Colonic mucosa (tissue), 4 donors: ENCODE measurements at regions not wholly inside any gene's neighbourhood (a gene's known extent, or its start where the extent isn't known, plus 50 kb on each side); places are given as distances from the start of the nearest gene placed in this dataset.

Source experiments
- DNase-seq: peaks from one replicate; pipeline ENCODE4 v3.0.0-alpha.2; 2020
- H3K27ac ChIP-seq: fragments of 200-600 bp; one replicate; pipeline ENCODE4 v1.8.0; 2021
- H3K27me3 ChIP-seq: fragments of 200-600 bp; one replicate; pipeline ENCODE4 v1.8.0; 2021
- H3K36me3 ChIP-seq: fragments of 200-600 bp; one replicate; pipeline ENCODE4 v1.8.0; 2021
- H3K4me1 ChIP-seq: fragments of 200-600 bp; one replicate; pipeline ENCODE4 v1.8.0; 2021; ENCODE audit warnings: mild to moderate bottlenecking
- H3K4me3 ChIP-seq: fragments of 200-600 bp; one replicate; pipeline ENCODE4 v1.8.0; 2021
- H3K9ac ChIP-seq, 2 donors: one replicate each; pipeline ENCODE4 v1.7.0; 2013; ENCODE audit warnings: control low read depth in 2 of 2, low read depth in 2 of 2, low read length in 2 of 2
- H3K9me3 ChIP-seq: fragments of 200-600 bp; one replicate; pipeline ENCODE4 v1.8.0; 2021
- CTCF ChIP-seq: fragments of 200-600 bp; IDR thresholded peaks from one replicate; pipeline ENCODE4 v1.8.0; 2022; ENCODE audit warnings: antibody characterized with exemption, mild to moderate bottlenecking
- intact Hi-C: fragments of 100-400 bp; cut with DNase I; formaldehyde crosslinking; loops from one replicate; pipeline ENCODE4 v1.14.1; 2022
- donor health status: healthy.
- donor health status: DM: no; HTN: no; CAD: no.
- donor health status: DM: no; HTN: no; CAD: no.

DNA sequence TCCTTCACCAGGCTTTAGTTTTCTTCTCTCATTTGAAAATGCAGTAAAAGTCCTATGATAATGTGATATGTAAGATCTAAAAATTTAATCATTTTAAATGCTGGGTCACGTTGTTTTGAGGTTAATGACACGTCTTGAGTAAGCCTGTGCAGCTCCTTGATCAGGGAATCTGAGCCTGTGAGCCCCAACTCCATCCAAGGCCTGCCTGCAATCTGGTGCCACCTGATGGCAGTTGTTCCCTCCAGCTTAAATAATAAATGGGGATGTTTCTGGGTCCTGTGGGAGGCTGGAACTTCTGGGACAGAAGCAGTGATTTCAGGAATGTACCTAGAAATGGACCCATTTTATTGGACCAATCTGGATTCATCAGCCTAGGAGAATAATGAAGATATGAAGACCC, 455.4 kb upstream of the ADGRL3 start:
- intact Hi-C loops, result no loop called here
- TF ChIP-seq CTCF, result no peak
- Histone ChIP-seq H3K4me1 (no peaks in the 10 kb centered on the region), H3K4me3 (no peak overlapping the region), H3K27ac (no peak overlapping the region), H3K27me3 (no peaks in the 10 kb centered on the region), H3K9ac (no peak overlapping the region), H3K36me3 (no peaks in the 10 kb centered on the region), H3K9me3 (no peaks in the 10 kb centered on the region)
- DNase-seq, result no peak

DNA sequence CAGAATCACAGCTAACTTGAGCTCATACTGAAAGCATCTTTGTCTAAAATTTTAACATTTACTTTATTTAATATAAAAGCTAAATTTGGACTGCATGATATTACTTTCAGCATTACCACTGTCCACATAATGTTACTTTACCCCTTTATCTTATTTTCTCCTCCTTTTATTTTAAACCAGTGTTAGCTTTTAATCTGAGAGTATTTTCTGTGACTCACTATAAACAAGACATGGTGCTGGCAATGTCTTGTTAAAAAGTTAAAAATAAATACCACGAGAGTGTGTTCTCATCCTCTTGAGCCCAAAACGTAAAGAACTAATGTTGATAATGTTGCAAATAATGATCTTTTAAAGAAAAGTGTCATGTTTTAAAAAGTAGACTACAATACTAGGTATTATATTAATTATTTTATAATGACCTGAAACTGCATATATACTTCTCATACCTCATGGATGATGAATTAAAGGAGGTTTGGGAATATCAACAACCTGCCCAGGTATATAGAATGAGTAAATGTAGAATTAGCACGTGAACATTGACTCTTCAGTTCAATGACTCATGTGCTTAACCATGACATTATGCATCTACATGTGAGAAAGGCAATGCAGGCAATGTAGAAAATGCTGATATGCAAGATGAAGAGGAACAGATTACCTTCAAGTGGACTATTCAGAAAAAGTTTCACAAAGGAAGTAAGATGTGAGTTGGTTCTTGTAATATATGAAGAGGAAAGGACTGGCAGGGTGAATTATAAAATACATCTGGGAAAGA, 454.1 kb upstream of the ADGRL3 start:
- H3K4me3 ChIP-seq, result no peak overlapping the region
- H3K9me3 ChIP-seq, result no peaks in the 10 kb centered on the region
- no peak for DNase-seq
- H3K4me1 ChIP-seq, result no peaks in the 10 kb centered on the region
- TF ChIP-seq CTCF, result no peak
- H3K27ac ChIP-seq, result no peak overlapping the region
- no peak overlapping the region for H3K9ac ChIP-seq
- no peaks in the 10 kb centered on the region for H3K27me3 ChIP-seq
- H3K36me3 ChIP-seq, result no peaks in the 10 kb centered on the region
- intact Hi-C loops, result no loop called here

DNA sequence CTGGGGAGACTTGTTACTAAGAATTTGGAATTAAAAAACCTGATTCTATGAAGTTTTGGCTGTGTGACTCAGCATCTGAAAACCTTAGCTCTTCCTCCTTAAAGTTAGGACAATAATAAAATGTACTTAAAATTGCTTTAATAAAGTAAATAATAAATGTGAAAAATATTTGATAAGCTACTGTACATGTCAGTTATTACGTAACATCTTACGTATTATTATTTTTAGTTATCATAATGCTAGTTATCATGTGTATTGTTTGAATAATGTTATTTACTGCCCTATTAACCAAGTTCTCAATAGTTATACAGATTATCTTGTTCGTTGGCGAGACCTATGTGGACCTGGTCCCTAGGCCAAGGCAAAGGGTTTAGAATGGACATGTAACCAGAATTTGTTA, 449.2 kb upstream of the ADGRL3 start:
- TF ChIP-seq CTCF, result no peak
- H3K27ac ChIP-seq, result no peak overlapping the region
- H3K4me3 ChIP-seq, result no peak overlapping the region
- H3K9ac ChIP-seq, result no peak overlapping the region
- no peaks in the 10 kb centered on the region for H3K36me3 ChIP-seq
- DNase-seq, result no peak
- no peaks in the 10 kb centered on the region for H3K9me3 ChIP-seq
- H3K4me1 ChIP-seq, result no peaks in the 10 kb centered on the region
- H3K27me3 ChIP-seq, result no peaks in the 10 kb centered on the region
- intact Hi-C loops, result no loop called here

DNA sequence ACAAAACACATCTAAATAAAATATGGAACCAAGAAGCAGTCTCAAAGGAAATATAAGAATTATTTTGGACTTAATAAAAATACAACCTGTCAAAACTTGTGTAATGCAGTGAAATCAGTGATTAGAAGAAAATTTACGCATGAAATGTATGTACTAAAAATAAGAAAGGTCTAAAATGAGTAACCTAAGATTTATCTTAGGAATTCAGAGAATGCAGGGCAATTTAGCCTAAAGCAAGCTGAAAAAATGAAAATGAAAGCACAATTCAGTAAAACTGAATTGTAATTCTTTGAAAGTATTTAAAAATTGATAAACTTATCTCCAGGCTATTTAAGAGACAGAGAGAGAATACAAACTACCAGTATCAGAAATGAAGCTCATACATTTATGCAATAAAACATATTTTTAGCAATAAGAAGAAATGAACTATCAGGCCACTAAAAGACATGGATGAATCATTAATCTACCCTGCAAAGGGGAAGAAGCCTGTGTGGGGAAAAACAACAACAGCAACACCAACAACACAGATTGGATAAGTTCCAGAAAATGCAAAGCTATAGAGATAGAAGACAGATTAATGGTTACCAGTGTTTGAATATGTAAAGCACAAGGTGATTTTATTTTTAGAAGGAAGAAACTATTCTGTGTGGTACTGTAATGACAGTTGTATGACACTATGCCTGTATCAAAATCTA, 442.0 kb upstream of the ADGRL3 start:
- no peaks in the 10 kb centered on the region for H3K36me3 ChIP-seq
- intact Hi-C loops, result no loop called here
- H3K9ac ChIP-seq, result no peak overlapping the region
- no peak overlapping the region for H3K4me3 ChIP-seq
- H3K27ac ChIP-seq, result no peak overlapping the region
- no peaks in the 10 kb centered on the region for H3K4me1 ChIP-seq
- no peak for TF ChIP-seq CTCF
- no peak for DNase-seq
- H3K9me3 ChIP-seq, result peaks cover 3% of the 10 kb centered on the region
- no peaks in the 10 kb centered on the region for H3K27me3 ChIP-seq

DNA sequence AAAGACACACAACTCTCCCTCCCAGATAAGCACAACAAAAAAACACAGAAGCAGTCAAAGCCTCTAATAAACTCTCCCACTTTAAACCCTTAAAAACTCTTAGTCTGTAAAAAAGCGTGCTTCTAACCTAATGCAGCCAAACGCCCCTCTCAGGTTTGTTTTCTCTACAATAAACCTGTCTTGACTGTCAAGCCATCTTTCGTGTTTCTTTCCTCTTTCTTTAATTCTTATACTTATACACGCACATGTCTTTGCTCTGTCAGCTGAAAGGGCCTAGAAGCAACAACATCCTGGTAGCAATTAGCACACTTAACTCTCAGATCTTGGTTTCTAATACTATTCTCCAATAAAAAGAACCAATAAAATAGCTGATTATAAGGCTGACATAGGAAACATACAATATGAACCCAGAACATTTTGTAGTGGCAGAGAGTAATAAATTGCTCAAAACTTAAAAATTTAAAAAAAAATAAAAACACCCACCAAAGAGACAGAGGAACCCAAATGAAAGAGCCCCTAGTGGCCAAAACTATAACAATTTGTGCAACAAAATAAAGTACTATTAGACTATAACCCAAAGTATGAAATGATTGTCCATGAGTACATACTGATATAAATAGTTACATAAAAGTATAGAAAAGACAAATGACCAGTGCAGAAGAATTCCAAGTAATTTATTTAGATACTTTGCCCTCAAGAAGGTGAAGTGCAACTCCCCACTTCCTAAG, 440.4 kb upstream of the ADGRL3 start:
- H3K4me3 ChIP-seq, result no peak overlapping the region
- H3K9me3 ChIP-seq, result peaks cover 3% of the 10 kb centered on the region
- no peaks in the 10 kb centered on the region for H3K27me3 ChIP-seq
- intact Hi-C loops, result no loop called here
- no peak for TF ChIP-seq CTCF
- H3K36me3 ChIP-seq, result no peaks in the 10 kb centered on the region
- no peak overlapping the region for H3K9ac ChIP-seq
- no peak overlapping the region for H3K27ac ChIP-seq
- DNase-seq, result no peak
- H3K4me1 ChIP-seq, result no peaks in the 10 kb centered on the region
